Right lobe of liver (tissue), 4 donors: ENCODE measurements at regions not wholly inside any gene's neighbourhood (a gene's known extent, or its start where the extent isn't known, plus 50 kb on each side); places are given as distances from the start of the nearest gene placed in this dataset.

Experiments
- POLR2A ChIP-seq: fragments of 450-650 bp; IDR thresholded peaks from one replicate; pipeline ENCODE4 v1.6.1; 2017; ENCODE audit warnings: antibody characterized with exemption, mild to moderate bottlenecking
- TF ChIP-seq, protein P1 (sequence below), 4 donors: fragments of 200-600 bp in 3 of 4; fragments of 450-650 bp in 1 of 4; IDR thresholded peaks; one replicate each; pipeline versions ENCODE4 v1.5.1 to v1.8.0; 2016 to 2022; ENCODE audit warnings: antibody characterized with exemption in 4 of 4, mild to moderate bottlenecking in 2 of 4
- donor health status: DM: no; HTN: no; CAD: no.
- donor health status: DM: no; HTN: no; CAD: no.
- donor health status: DM: no; HTN: yes; CAD: no.

DNA sequence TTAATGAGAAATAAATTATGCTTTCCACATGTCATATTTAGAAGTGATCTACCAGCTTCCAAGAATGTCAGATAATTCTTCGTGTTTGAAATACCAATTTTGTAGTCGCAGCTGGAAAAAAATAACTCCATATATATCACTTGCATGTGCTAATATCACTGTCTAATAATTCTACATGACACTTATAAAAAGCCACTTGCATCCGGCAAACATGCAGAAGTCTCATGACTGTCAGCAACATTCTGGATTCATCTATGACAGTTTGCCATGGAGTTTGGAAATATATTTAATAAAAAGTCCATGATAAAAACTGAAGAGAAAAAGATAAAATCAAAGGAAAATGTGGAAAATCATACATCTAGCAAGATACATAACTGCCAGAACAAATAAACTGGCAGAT is 1784.4 kb downstream of the SUCLG1 start:
- no peak for TF ChIP-seq POLR2A
- TF ChIP-seq, protein P1, sequence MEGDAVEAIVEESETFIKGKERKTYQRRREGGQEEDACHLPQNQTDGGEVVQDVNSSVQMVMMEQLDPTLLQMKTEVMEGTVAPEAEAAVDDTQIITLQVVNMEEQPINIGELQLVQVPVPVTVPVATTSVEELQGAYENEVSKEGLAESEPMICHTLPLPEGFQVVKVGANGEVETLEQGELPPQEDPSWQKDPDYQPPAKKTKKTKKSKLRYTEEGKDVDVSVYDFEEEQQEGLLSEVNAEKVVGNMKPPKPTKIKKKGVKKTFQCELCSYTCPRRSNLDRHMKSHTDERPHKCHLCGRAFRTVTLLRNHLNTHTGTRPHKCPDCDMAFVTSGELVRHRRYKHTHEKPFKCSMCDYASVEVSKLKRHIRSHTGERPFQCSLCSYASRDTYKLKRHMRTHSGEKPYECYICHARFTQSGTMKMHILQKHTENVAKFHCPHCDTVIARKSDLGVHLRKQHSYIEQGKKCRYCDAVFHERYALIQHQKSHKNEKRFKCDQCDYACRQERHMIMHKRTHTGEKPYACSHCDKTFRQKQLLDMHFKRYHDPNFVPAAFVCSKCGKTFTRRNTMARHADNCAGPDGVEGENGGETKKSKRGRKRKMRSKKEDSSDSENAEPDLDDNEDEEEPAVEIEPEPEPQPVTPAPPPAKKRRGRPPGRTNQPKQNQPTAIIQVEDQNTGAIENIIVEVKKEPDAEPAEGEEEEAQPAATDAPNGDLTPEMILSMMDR (IDR thresholded peaks at IDR 0.05), result no peak
